SK-N-SH treated with all-trans-retinoic acid at 6 μM for 48 hours (cell line): ENCODE measurements at regions not wholly inside any gene's neighbourhood (a gene's known extent, or its start where the extent isn't known, plus 50 kb on each side); places are given as distances from the start of the nearest gene placed in this dataset.

Experiments used
- ESRRG ChIP-seq: fragments of 250-450 bp; sonication (Bioruptor Pico); IDR thresholded peaks from 2 replicates; pipeline ENCODE4 v1.6.1; 2021; ENCODE audit warnings: mild to moderate bottlenecking
- PPARA ChIP-seq: fragments of 250-450 bp; sonication (Bioruptor Pico); IDR thresholded peaks from 2 replicates; pipeline ENCODE4 v1.5.0; 2020; ENCODE audit warnings: mild to moderate bottlenecking, borderline replicate concordance

DNA sequence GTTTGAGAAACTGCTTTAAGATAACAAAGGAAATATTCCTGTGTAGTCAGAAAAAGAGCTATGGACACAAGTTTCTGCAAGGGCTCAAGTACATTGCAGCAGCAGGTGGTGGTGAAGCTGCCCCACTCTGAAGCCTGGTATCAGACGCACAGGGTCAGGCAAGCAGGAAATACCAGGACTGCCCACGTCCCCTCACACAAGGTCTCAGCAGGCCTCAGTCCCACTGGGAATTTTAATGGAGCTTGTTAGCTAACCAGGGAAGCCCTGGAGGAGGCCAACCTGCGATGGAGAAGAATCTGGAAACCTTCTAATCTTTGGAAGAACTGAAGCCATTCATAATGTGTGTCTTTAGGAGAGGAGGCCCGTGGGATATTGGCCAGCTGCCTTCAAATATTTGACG, 168.3 kb downstream of the UXS1 start:
- TF ChIP-seq ESRRG (CRISPR knock-in tag) (no peak), PPARA (CRISPR knock-in tag) (no peak)
